Keratinocyte (primary cell): ENCODE measurements at regions not wholly inside any gene's neighbourhood (a gene's known extent, or its start where the extent isn't known, plus 50 kb on each side); places are given as distances from the start of the nearest gene placed in this dataset.

Experiments
- DNase-seq: peaks from one replicate; pipeline ENCODE4 v3.0.0-alpha.2; 2011; ENCODE audit warnings: low read depth, missing footprints, low spot score
- FAIRE-seq: peaks from 2 replicates; lab custom pipeline; 2011; peaks lifted over from hg19 to GRCh38; lab: Jason Lieb, UNC
- H2AFZ ChIP-seq: 2 replicates; pipeline ENCODE4 v1.6.0; 2012; ENCODE audit warnings: low read length, control low read depth, inconsistent platforms; ENCODE audit not compliant: control insufficient read depth
- H3K27ac ChIP-seq: 2 replicates; pipeline ENCODE4 v1.5.1; 2011; ENCODE audit warnings: low read length; ENCODE audit not compliant: control insufficient read depth, insufficient read depth
- H3K27me3 ChIP-seq: 3 replicates; pipeline ENCODE4 v1.6.0; 2011; ENCODE audit warnings: low read length; ENCODE audit not compliant: control insufficient read depth, insufficient read depth; ENCODE audit errors: extremely low read depth
- H3K36me3 ChIP-seq, 2 experiments: 2 replicates in 1 of 2; 3 replicates in 1 of 2; pipeline ENCODE4 v1.5.1; 2011; ENCODE audit warnings: low read length in 2 of 2, mild to moderate bottlenecking in 1 of 2; ENCODE audit not compliant: control insufficient read depth in 2 of 2, insufficient read depth in 2 of 2; ENCODE audit errors: extremely low read depth in 1 of 2
- H3K4me1 ChIP-seq: 3 replicates; pipeline ENCODE4 v1.5.1; 2011; ENCODE audit warnings: low read length; ENCODE audit not compliant: control insufficient read depth, insufficient read depth; ENCODE audit errors: extremely low read depth
- H3K4me2 ChIP-seq: 3 replicates; pipeline ENCODE4 v1.6.0; 2011; ENCODE audit warnings: low read depth, low read length; ENCODE audit not compliant: control insufficient read depth, insufficient read depth; ENCODE audit errors: extremely low read depth
- H3K4me3 ChIP-seq, 3 experiments: fragments of 200-600 bp in 1 of 3; sonication (generic) in 1 of 3; 2 replicates in 2 of 3; 3 replicates in 1 of 3; pipeline ENCODE4 v1.5.1; 2011 to 2016; ENCODE audit warnings: low read length in 3 of 3, mild to moderate bottlenecking in 3 of 3, control low read depth in 2 of 3, inconsistent platforms in 1 of 3, low read depth in 1 of 3, mixed read lengths in 1 of 3, mixed run types in 1 of 3, moderate library complexity in 1 of 3; ENCODE audit not compliant: control insufficient read depth in 2 of 3, insufficient read depth in 2 of 3; ENCODE audit errors: extremely low read depth in 1 of 3
- H3K79me2 ChIP-seq: 2 replicates; pipeline ENCODE4 v1.6.0; 2012; ENCODE audit warnings: low read length; ENCODE audit not compliant: control insufficient read depth, insufficient read depth
- H3K9ac ChIP-seq: 3 replicates; pipeline ENCODE4 v1.6.0; 2011; ENCODE audit warnings: low read length; ENCODE audit not compliant: control insufficient read depth, insufficient read depth; ENCODE audit errors: extremely low read depth
- H3K9me1 ChIP-seq: 3 replicates; pipeline ENCODE4 v1.6.0; 2011; ENCODE audit warnings: low read length; ENCODE audit not compliant: control insufficient read depth, insufficient read depth; ENCODE audit errors: extremely low read depth
- H3K9me3 ChIP-seq: 2 replicates; pipeline ENCODE4 v1.5.1; 2012; ENCODE audit warnings: low read depth, low read length; ENCODE audit not compliant: control insufficient read depth
- H4K20me1 ChIP-seq: 3 replicates; pipeline ENCODE4 v1.6.0; 2011; ENCODE audit warnings: low read length; ENCODE audit not compliant: control insufficient read depth, insufficient read depth; ENCODE audit errors: extremely low read depth
- CTCF ChIP-seq, 3 experiments: IDR thresholded peaks in 1 of 3; conservative IDR thresholded peaks in 1 of 3; optimal IDR thresholded peaks in 1 of 3; 2 replicates in 2 of 3; 3 replicates in 1 of 3; pipeline versions ENCODE3 to v1.5.1; 2011; ENCODE audit warnings: low read length in 3 of 3, mild to moderate bottlenecking in 3 of 3, moderate library complexity in 2 of 3, control low read depth in 1 of 3, inconsistent platforms in 1 of 3; ENCODE audit not compliant: insufficient read depth in 2 of 3; ENCODE audit errors: extremely low read depth in 1 of 3
- EZH2 ChIP-seq: IDR thresholded peaks from one replicate; pipeline ENCODE4 v1.6.1; 2012; ENCODE audit warnings: inconsistent platforms, mild to moderate bottlenecking, low read length, moderate library complexity
- dilution Hi-C: fragments of 300-500 bp; cut with MboI; formaldehyde crosslinking; loops from one replicate; pipeline ENCODE4 v1.7.0; 2020; ENCODE audit warnings: low sequenced_read_pairs; ENCODE audit not compliant: extremely low pct_ligation_motif_present

GRCh38 chr14:97731800-97732199 is 934.6 kb downstream of the VRK1 start:
- Histone ChIP-seq H2AFZ (no peak overlapping the region), H3K4me1 (no peaks in the 10 kb centered on the region), H3K79me2 (no peaks in the 10 kb centered on the region), H3K9ac (no peak overlapping the region), H3K9me1 (no peaks in the 10 kb centered on the region), H3K27ac (no peak overlapping the region), H3K4me2 (no peak overlapping the region), H3K9me3 (no peaks in the 10 kb centered on the region), H4K20me1 (no peaks in the 10 kb centered on the region), H3K27me3 (no peaks in the 10 kb centered on the region), H3K4me3 (no peak overlapping the region), H3K36me3 (no peaks in the 10 kb centered on the region)
- DNase-seq (no peak), FAIRE-seq (no peak)
- dilution Hi-C loops, result no loop called here
- TF ChIP-seq EZH2 (no peak), CTCF (optimal IDR thresholded peaks at IDR 0.05 in 1 of 3, IDR thresholded peaks at IDR 0.05 in 1 of 3, conservative IDR thresholded peaks at IDR 0.05 in 1 of 3; ENCODE audit: extremely low read depth in 1 of 3, insufficient read depth in 2 of 3, low read length in 3 of 3) (no peak)

GRCh38 chr14:97747316-97747715 is 950.1 kb downstream of the VRK1 start:
- no peak for TF ChIP-seq CTCF (optimal IDR thresholded peaks at IDR 0.05 in 1 of 3, IDR thresholded peaks at IDR 0.05 in 1 of 3, conservative IDR thresholded peaks at IDR 0.05 in 1 of 3; ENCODE audit: extremely low read depth in 1 of 3, insufficient read depth in 2 of 3, low read length in 3 of 3)
- no peak for TF ChIP-seq EZH2
- Histone ChIP-seq H3K79me2 (no peaks in the 10 kb centered on the region), H3K9me1 (no peaks in the 10 kb centered on the region), H3K36me3 (no peaks in the 10 kb centered on the region), H3K4me3 (no peak overlapping the region), H3K9ac (no peak overlapping the region), H3K9me3 (no peaks in the 10 kb centered on the region), H2AFZ (no peak overlapping the region), H3K27ac (no peak overlapping the region), H3K4me1 (no peaks in the 10 kb centered on the region), H4K20me1 (no peaks in the 10 kb centered on the region), H3K4me2 (no peak overlapping the region), H3K27me3 (no peaks in the 10 kb centered on the region)
- dilution Hi-C loops, result no loop called here
- FAIRE-seq (no peak), DNase-seq (no peak)
